NCI-H146 treated with DMSO at 0.1 percent for 48 hours (cell line): ENCODE measurements at regions not wholly inside any gene's neighbourhood (a gene's known extent, or its start where the extent isn't known, plus 50 kb on each side); places are given as distances from the start of the nearest gene placed in this dataset.
A peak's percentile ranks its signal among the peaks of the same experiment; 100 is the strongest.
"Not testable (repeated sequence)": the region's sequence is repeated elsewhere in the genome, so short reads cannot be mapped to it uniquely, and the experiment has no call there.

Experiments used
- DNase-seq: peaks from one replicate; lab custom pipeline; 2025; ENCODE audit not compliant: unreplicated experiment; lab: John Stamatoyannopoulos, UW

GRCh38 chr9:68593760-68594159 lies 53.1 kb upstream of the TMEM252 start:
- DNase-seq = not testable (repeated sequence)

GRCh38 chr9:68595868-68596267 lies 55.2 kb upstream of the TMEM252 start:
- no peak for DNase-seq

GRCh38 chr9:68597362-68597997 lies 56.8 kb upstream of the TMEM252 start:
- DNase-seq = no peak

- DNase-seq = no peak
Measured at GRCh38 chr9:68599826-68600225, 59.1 kb upstream of the TMEM252 start.

GRCh38 chr9:68601081-68601480 lies 60.4 kb upstream of the TMEM252 start:
- DNase-seq = no peak

GRCh38 chr9:68603371-68603770 lies 62.7 kb upstream of the TMEM252 start:
- DNase-seq = no peak

- DNase-seq = no peak
Measured at GRCh38 chr9:68608763-68609162, 68.1 kb upstream of the TMEM252 start.

GRCh38 chr9:68609901-68610415 lies 69.3 kb upstream of the TMEM252 start:
- DNase-seq = no peak

- no peak for DNase-seq
Measured at GRCh38 chr9:68614121-68614520, 73.4 kb upstream of the TMEM252 start.

- DNase-seq = not testable (repeated sequence)
Measured at GRCh38 chr9:68617011-68617410, 76.3 kb upstream of the TMEM252 start.

GRCh38 chr9:68619072-68619471 lies 78.4 kb upstream of the TMEM252 start:
- no peak for DNase-seq

- no peak for DNase-seq
Measured at GRCh38 chr9:68619636-68620035, 79.0 kb upstream of the TMEM252 start.

GRCh38 chr9:68625559-68625958 lies 79.5 kb upstream of the PIP5K1B start:
- DNase-seq = peak; percentile 72

GRCh38 chr9:68626526-68626925 lies 78.5 kb upstream of the PIP5K1B start:
- no peak for DNase-seq

- DNase-seq = no peak
Measured at GRCh38 chr9:68627104-68627503, 77.9 kb upstream of the PIP5K1B start.

GRCh38 chr9:68627594-68627993 lies 77.4 kb upstream of the PIP5K1B start:
- DNase-seq = no peak

GRCh38 chr9:68629042-68629441 lies 76.0 kb upstream of the PIP5K1B start:
- no peak for DNase-seq

- DNase-seq = no peak
Measured at GRCh38 chr9:68631811-68632210, 73.2 kb upstream of the PIP5K1B start.

- peak; percentile 94 for DNase-seq
Measured at GRCh38 chr9:68637020-68637419, 68.0 kb upstream of the PIP5K1B start.

GRCh38 chr9:68639261-68639660 lies 65.8 kb upstream of the PIP5K1B start:
- not testable (repeated sequence) for DNase-seq

GRCh38 chr9:68640421-68641089 lies 64.5 kb upstream of the PIP5K1B start:
- DNase-seq = no peak
